ENCODE measurements at regions not wholly inside any gene's neighbourhood (a gene's known extent, or its start where the extent isn't known, plus 50 kb on each side); places are given as distances from the start of the nearest gene placed in this dataset.

- no peak overlapping the region for H3K4ac ChIP-seq (ENCODE audit: low read depth, low read length)
- no peaks in the 10 kb centered on the region for H3K9me1 ChIP-seq (ENCODE audit: insufficient read depth, low read length)
- no peak overlapping the region for H3K18ac ChIP-seq (ENCODE audit: low read depth, low read length)
- H3K56ac ChIP-seq (ENCODE audit: extremely low read depth, insufficient read depth, low read length) = no peak overlapping the region
- H3K27ac ChIP-seq (ENCODE audit: insufficient read depth, low read length) = no peak overlapping the region
- H2BK5ac ChIP-seq (ENCODE audit: low read depth, low read length, poor library complexity, severe bottlenecking) = no peak overlapping the region
- H2AK5ac ChIP-seq (ENCODE audit: low read depth, low read length) = no peak overlapping the region
- H3K23ac ChIP-seq (ENCODE audit: low read depth, low read length) = no peak overlapping the region
- H3K27me3 ChIP-seq (ENCODE audit: control insufficient read depth, insufficient read depth, low read length) = no peaks in the 10 kb centered on the region
- no peaks in the 10 kb centered on the region for H3K79me1 ChIP-seq (ENCODE audit: low read depth in 1 of 2, low read length in 2 of 2)
- ATAC-seq (ENCODE audit: low read depth) (no peak), DNase-seq (no peak)
- no peaks in the 10 kb centered on the region for H3K9me3 ChIP-seq (ENCODE audit: control insufficient read depth, insufficient read depth, low read length)
- no peaks in the 10 kb centered on the region for H3K4me1 ChIP-seq (ENCODE audit: control insufficient read depth, insufficient read depth, low read length)
- intact Hi-C loops (cut with micrococcal nuclease) = no loop called here
- no TSS peak for BruUV-seq (replicated peaks)
- H3K36me3 ChIP-seq (ENCODE audit: control insufficient read depth, insufficient read depth, low read length) = no peaks in the 10 kb centered on the region
- no peak overlapping the region for H3K4me2 ChIP-seq (ENCODE audit: low read depth, low read length)
- TF ChIP-seq MAFK (IDR thresholded peaks at IDR 0.05; ENCODE audit: low read depth, low read length) (no peak), RCOR1 (IDR thresholded peaks at IDR 0.05; ENCODE audit: insufficient replicate concordance, low read length) (no peak), BHLHE40 (IDR thresholded peaks at IDR 0.05; ENCODE audit: low read depth, low read length) (no peak), ELK1 (IDR thresholded peaks at IDR 0.05; ENCODE audit: borderline replicate concordance, low read depth, low read length) (no peak), CTCF (conservative IDR thresholded peaks at IDR 0.05; ENCODE audit: low read depth, low read length) (no peak), POLR2A (IDR thresholded peaks at IDR 0.05; ENCODE audit: low read depth, low read length) (no peak), MAZ (IDR thresholded peaks at IDR 0.05; ENCODE audit: borderline replicate concordance, low read depth, low read length) (no peak), RAD21 (IDR thresholded peaks at IDR 0.05; ENCODE audit: low read length) (no peak), NFE2L2 (IDR thresholded peaks at IDR 0.05; ENCODE audit: low read depth, low read length) (no peak), FOS (IDR thresholded peaks at IDR 0.05; ENCODE audit: low read depth, low read length) (no peak)
- no peak overlapping the region for H4K5ac ChIP-seq (ENCODE audit: low read depth, low read length)
- H4K91ac ChIP-seq (ENCODE audit: insufficient read depth, low read depth, low read length) = no peak overlapping the region
- dilution Hi-C loops (cut with HindIII; ENCODE audit: low sequenced_read_pairs, unreplicated experiment) = no loop called here
- ChIA-PET CTCF (no interaction called here), POLR2A (ENCODE audit: unreplicated experiment) (no interaction called here)
- no peak overlapping the region for H3K14ac ChIP-seq (replicated peaks; ENCODE audit: low read depth, low read length)
- H2BK120ac ChIP-seq (ENCODE audit: low read depth, low read length) = no peak overlapping the region
- no peaks in the 10 kb centered on the region for H4K20me1 ChIP-seq (ENCODE audit: insufficient read depth, low read length)
- no peak overlapping the region for H3K4me3 ChIP-seq (ENCODE audit: insufficient read depth, low read depth, low read length)
- H2BK20ac ChIP-seq (ENCODE audit: low read depth, low read length) = no peak overlapping the region
- H2AK9ac ChIP-seq (replicated peaks; ENCODE audit: low read depth, low read length, poor library complexity) = no peak overlapping the region
- no peak overlapping the region for H2AFZ ChIP-seq (replicated peaks; ENCODE audit: low read length, poor library complexity)
- in situ Hi-C loops (cut with MboI; ENCODE audit: low sequenced_read_pairs) = no loop called here
- no peak overlapping the region for H4K8ac ChIP-seq (ENCODE audit: low read depth in 2 of 2, low read length in 2 of 2)
- no peak overlapping the region for H2BK15ac ChIP-seq (ENCODE audit: low read depth, low read length)
- H3K9ac ChIP-seq (ENCODE audit: low read depth, low read length) = no peak overlapping the region
- WGBS, 2 experiments (ENCODE audit: extremely low coverage in 2 of 2, insufficient read length in 1 of 2) = 57% methylated on average over 2 of the region's 5 CpGs; no CpG with 5 or more reads in 1 of the 2 experiments
Measured at GRCh38 chr14:99338313-99338712, 66.3 kb upstream of the BCL11B start.
